ENCODE measurements at regions not wholly inside any gene's neighbourhood (a gene's known extent, or its start where the extent isn't known, plus 50 kb on each side); places are given as distances from the start of the nearest gene placed in this dataset.

DNA sequence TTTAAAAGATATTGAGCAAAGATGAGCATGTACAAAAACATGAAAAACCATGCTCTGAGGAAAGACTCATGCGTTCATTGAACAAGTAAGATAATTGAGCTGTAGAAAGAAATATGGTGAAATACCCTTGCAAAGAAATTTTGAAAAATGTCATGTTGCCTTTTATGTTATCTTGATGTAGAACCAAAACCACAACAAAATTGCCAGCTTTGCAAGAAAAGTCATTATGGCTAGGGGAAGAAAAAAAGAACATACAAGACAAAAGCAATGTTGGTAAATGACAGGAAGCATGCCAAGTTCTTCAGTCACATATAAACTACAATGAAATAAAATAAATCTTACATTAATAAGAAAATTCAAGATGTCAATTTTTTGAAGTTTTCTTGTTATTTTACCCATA lies 368.0 kb downstream of the IRX1 start:
- DNase-seq = no peak

DNA sequence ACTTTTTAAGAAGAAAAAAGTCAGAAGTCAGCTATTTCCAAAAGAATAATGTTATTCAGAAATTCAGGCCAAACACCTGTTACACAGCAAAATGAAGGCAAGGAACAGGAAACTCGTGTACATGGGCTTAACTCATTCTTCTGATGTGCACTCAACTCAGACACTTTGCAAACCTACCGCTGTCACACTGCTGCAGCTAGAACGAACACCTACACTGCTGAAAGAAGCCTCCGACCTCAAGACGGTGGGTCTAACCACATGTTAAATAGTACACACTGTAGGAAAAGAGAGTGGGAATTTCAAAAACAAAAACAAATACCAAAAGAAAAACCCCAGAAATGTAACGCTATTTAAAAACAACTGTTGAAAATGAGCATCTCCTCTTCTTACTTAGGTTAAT lies 384.5 kb downstream of the IRX1 start:
- DNase-seq = no peak

DNA sequence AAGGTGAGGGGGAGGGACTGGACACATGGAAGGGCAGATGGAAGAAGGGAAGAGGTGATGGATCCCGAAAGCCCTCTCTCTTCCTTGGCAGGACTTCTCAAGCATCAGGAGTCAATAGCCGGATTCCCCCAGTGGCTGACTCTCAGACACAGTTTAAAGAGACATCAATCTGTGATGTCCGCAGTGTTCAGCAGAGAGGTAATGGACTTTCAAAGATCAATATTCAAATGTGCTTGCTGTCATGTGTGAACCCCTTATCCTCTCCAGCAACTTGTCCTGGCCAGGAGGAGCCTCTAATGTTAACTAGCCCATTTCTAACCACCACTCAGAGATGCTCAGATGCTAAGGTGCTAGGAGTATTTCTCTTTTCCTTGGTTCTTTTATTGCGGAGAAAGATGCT lies 392.2 kb downstream of the IRX1 start:
- DNase-seq = no peak

DNA sequence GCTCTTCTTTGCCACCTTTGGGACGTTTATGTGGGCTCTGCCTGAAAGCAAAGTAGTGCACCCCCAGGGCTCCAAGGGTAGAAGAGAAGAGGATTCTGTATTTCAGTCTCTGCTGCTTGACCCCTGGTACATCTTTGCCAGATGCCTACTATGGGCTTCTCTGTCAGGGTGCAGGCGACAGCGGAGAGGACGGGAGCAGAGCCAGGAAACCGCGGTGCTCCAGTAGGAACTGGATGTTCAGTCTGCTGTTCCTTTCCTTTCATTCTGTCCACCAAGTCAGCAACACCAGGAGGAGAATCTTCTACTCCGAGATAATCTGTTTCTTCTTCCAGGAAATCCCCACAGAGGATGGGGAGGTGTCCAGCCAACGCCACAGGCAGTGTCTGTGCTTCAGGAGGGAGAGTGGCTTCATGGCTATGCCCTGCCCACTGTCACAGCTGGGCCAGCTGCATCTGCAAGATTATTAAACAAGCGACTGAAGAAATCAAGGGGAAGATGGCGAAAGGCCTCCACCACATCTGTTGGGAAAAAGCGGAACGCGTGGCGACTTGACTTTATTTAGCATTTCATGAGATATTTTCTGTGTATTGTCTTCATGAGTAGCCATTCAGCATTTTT lies 398.3 kb downstream of the IRX1 start:
- DNase-seq = no peak

DNA sequence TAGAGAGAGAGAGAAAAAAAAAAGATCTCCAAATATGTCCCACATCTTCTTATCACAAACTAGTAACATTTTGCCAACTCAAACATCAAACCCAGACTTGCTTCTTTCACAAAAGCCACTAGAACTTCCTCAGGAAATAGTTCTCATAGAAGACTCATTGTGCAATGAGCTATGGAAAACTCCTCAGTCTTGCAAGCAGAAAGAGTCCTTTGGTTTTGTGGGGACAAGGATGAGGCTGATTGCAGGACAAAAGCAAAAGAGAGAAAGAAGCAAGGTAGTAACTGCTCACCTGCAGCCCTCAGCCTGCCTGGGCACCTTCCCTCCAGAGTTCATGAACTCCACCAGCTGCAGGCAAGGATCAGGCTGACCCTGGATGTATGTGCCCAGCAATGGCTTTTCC lies 399.0 kb downstream of the IRX1 start:
- no peak for DNase-seq

DNA sequence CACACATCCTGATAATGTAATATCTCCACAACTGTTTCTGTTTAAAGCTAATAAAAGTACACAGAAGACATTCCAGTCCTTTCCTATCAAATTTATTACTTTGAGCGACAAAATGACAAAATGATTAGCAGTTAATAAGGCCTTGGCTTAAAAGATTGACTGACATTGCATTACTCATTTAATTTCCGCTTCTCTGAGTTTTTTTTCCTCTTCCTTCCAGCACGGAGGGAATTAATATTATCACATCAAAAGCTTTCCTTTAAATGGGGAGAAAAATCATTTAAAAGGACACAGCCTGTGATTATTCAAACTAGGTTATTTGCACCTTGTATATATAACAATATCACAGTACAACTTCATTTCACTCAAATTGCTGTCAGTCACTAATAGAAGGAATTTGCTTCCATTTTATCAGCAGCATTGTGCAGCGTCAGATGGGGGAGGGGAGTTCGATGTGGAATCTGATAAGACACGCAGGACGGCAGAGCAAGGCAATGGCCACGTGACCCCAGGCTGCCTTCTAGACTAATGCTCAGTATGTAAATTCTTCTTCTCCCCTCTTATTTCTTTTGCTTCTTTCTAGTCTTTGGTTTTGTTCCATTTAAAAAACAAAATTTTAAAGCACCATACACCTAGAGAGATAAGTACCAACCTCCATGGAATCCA lies 400.5 kb downstream of the IRX1 start:
- no peak for DNase-seq

DNA sequence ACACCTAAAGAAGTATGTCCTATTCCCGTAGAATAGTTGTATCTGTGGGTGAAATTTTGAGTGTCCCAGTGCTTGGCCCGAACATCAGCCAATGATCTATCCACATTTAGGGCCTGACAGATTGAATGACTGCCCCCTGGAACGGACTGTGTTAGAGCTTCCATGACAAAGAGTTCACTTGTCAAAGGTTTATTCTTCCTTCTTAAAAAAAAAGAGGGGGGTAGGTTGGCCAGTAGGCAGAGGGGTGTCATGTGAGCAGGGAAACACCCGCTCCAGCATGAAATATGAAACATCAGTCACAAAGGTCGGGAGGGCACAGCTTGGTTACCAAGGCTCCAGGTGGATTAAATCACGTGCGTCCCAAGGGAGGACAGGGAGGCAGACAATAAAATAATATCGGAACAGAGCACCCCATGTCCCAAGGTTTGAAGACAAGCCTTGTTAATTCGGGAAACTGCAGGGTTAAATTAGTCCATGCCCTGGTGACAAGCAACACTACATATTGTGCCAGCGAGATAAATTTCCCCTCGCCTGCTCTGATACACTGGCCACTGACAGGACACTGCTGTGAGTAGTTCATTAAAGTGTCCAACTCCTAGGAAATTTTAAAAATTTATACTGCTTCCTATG lies 401.2 kb downstream of the IRX1 start:
- DNase-seq = no peak

DNA sequence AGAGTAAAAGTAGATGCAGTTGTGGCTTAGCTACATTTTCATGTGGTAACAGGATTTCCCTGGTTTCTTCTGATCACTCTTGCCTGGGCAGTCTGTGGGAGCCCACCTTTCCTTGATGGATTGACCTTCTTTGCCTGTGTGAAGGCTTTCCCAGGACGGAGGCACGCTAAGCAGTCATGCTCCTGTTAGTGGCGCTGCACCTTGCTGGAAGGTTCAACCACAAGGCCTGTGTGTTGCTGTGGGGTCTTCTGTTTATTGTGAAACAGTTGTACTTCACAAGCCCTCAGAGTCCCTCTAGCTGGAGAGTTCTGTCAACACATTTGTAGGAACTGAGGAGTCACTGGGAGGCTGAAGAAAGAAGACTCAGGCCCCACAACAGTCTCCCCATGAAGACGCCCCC lies 402.0 kb downstream of the IRX1 start:
- DNase-seq = no peak

DNA sequence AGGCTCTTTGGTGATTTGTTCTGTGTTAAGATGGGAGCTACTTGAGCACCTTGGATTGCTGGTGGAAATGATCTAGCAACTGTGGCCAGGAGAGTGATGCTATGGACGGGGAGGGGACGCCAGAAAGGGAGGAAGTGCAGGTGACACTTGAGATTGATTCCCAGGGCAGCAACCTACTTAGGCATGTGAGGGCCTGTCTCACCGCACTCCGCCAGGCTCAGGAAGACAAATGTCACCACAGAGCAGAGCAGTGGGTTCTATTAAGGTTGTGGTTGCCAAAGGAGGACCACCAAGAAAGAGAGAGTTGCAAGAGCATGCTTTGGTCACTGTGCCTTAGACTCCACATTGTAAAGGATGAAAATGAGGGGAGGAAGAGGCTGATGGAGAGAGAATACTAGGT lies 404.3 kb downstream of the IRX1 start:
- no peak for DNase-seq

DNA sequence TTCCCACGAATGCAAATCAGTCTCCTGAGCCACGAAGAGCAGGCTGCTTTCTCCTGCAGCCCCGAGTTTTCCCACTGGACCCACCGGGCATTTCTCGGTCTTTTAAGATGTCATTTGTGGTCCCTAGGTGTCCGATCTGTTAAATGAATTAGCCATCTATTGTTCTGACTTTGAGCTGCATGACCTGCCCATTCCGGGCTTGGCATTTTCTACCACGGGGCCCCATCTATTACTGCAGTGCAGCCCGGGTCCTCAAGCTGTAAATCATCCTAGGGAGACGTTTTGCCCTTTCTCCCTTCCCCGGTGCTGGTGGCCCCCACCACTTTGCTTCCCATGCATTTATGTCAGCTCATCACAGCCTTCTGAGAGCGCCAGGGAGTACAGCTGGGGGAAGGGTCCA lies 405.4 kb downstream of the IRX1 start:
- DNase-seq = no peak

DNA sequence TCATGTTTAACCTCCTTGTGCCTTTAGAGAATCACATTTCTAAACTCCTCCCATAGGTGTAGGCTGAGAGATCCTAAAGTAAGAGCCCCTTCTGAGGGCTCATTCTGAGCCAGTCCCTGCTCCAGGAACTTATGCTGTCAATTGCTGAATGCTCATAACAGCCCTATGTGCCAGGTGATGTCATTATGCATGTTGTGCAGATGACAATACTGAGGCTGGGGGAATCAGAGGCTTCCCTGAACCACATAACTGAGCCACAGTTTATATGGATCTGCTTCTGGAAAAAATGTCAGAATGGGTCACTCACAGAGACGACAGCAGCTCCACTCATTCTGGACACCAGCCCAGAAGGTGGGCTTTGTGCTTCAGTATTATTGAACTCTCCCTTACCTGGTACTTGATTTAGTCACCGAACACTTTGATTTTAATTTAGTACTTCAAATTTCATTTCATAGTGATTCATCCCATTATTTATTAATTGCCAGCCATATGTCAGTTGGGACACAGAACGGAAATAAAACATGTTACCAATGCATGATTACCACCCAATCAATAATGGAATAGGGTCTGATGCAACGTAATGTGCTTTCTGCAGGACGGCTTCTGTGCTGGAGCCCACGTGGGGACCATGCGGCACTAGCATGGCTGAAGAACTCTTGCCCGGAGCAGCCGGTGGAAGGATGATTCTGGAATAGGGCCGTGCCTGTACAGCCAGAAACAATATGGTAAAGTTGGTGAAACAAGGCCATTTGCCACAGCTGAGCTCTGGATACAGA lies 406.3 kb downstream of the IRX1 start:
- DNase-seq = no peak

DNA sequence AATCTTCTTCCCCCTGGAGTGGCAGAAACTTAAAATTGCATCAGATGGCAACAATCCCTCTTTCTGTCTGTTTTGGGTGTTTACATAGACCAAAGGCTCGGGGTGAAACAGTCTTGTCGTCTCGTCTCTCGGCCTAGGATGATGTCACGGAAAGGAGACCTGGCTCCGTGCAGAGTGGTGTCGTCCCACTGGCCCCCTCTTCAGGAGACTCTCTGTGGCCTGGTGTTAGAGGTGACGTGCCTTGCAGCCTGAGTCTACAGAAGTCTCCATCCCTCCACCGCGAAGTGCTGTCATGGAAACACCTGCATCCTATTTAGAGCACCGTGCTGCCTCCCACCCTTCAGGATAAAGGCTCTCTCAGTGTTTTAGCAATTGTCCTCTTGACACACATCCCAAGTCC lies 409.7 kb downstream of the IRX1 start:
- no peak for DNase-seq

DNA sequence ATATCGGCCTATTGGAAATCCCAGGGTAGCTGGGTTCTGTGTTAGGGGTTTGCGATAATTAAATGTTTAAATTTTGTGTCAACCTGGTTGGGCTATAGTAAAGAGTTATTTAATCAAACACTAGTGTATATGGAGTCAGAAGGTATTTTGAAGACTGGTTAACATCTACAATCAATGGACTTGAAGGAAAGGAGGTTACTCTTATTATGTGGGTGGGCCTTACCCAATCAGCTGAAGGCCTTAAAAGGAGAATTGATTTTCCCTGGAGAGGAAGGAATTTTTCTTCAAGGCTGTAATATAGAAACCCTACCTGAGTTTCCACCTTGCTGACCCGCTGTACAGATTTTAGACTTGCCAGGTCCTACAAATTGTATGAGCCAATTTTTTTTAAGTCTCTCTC lies 411.4 kb downstream of the IRX1 start:
- DNase-seq = no peak

DNA sequence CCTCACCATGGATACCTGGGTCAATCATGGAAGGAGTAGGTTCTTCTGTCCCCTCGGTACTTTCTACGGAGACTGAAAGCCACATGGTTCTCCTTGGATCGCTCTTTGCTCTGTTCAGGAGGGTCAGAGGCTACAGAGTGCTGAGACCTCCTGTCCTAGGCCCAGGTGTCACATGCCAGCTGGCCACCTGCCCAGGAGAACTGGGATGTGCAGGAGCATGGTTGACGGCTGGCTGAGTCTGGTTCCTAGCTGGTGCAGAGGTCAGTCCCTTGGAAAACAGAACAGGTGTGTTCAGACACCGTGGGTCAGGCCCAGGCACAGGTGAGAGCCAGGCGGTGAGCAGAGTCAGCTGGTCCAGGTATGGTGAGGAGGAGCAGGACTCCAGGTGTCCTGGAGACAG lies 416.3 kb downstream of the IRX1 start:
- no peak for DNase-seq

DNA sequence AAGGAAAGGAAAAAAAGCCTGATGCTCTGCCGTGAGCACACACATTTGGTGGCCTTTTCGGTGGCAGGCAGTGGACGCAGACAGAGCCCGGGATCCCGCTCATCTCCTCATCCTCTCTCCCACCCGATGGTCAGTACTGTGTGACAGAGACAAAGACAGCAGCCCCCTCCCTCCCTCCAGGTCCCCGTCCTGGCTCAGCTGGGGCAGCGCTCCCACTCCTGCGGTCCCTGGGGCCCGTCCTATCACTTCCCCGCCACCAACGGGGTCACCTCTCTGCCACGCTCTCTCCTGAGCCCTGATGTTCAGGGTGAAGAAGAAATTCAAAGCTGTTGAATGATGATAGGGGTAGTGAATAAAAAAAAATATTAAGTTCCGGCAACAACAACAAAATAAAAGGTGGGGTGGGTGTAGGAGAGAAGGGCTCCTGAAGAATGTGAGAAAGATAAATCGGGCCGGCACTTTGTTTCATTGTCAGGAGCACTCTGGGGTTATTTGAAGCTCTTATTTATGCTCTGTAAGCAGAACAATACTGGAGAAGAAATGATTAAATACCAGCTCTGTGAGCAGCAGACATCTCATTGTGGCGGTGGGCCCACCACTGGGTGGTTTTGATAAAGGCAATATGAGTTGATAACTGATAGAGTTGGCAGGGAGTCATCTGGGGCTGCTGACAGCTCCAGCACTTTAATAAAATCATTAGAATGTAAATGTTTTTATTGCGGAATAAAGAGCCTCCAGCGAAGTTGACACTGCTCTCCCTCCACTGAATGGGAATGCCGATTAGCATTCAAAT lies 417.7 kb downstream of the IRX1 start:
- no peak for DNase-seq

DNA sequence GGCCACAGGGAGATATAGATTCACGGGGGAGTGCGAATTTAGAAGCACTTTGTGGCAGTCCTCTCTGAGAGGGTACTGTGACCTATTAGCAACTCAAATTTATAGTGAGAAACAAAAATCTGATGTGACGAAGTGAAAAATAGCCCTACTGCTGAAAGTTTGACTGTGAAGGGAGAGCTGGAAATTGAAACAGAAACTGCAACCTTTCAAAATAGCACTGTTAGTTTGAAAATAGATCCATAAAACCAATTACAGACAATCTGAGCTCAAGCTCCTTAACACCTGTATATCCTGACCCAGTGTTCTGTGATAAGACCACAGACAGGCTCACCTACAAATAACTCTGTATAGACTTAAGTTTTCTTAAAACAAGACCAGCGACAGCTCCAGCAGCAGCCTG lies 420.1 kb downstream of the IRX1 start:
- no peak for DNase-seq

DNA sequence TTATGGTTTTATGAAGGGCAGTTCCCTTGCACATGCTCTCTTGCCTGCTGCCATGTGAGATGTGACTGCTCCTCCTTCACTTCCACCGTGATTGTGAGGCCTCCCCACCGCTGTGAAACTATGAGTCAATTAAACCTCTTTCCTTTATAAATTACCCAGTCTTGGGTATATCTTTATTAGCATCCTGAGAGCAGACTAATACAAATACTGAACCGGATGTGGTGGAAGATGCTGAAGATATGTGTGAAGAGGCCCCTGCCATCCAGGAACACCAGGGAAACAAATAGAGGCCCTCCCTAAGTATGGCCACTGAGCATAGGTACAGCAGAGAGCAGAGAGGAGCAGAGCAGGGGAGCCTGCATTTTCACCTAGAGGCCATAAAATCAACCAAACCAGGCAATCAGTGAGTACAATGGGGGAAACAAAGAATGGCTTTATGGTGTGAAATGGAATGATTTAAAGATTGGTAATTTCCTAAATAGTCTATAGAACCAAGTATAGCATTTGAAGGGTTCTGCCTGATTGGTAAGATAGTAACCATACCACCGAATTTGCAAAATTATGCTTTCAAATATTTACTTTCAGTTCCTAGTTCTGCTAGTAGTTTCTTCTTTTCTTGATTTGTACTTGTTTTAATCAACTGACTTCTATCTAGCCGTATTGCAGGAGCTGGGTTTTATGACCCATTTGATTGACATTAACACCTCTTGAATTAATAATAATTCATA lies 421.6 kb downstream of the IRX1 start:
- DNase-seq = no peak

DNA sequence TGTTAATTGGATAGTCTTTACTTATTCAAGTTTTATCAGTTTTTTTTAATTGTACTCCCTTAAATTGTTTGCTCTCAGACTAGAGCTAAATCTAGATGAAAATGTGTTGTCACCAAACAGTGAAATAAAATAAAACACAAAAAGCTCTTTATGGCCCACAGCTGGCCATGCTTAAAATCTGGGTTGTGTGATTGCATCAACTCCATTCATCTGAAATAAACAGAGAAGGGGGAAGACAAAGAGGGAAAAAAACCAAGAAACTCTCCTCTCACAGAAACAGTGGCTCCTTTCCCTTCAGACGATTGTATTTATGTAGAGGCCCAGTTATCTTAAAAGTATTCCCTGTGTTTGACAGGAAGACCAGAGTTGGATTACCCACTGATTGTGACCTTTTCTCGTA lies 422.4 kb downstream of the IRX1 start:
- DNase-seq = no peak

DNA sequence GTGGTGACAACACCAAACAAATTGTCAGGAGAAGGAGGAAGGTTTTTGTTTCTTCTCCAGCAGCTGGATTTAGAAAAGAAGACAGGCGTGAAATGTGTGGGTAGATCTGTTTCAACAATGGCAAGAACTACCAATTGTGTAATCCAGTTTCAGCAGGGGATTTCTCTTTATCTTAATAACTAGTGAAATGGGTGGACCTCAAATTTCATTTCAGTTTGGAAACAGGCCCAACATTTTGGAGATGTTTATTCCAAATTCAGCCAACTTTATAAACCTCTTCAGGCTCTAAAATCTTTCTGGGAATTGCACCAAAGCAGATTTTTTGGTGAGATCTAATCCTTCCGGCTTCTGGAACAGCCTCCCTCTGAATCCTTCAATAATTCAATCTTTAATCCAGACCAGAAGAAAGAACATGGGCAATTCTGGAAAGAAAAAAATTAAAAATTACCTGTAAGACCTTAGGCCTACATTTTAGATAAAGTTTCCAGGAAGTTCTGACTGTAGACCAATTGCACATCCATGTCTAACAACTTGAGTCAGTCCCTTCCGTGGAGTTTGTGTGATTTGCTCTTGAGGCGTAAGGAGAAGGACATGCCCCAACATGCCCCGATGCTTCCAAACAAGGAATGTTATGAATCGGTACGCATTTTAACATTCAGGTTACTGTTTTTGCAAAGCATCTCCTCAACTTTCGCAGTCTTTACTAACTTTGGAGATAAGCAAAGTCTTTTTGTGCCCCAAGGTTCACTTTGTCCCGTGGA lies 423.6 kb downstream of the IRX1 start:
- DNase-seq = no peak

DNA sequence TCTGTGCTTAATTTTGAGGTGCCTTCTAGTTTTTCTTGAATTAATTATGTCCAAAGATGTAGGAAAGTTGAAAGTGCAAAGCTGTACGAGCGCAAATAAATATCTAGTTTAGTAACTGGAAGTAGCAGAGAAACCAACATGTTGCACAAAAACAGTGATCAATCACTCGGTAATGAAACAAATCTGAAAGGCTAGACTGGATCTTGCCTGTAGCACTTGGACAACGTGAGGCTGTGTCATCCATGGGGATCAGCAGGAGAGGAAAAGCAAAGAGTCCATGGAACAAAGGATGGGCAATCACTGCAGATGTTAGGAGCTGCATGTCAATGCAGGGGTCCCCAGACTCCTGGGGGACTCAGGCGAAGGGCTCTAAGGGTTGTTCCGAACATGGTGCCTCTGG lies 424.2 kb downstream of the IRX1 start:
- DNase-seq = no peak

DNA sequence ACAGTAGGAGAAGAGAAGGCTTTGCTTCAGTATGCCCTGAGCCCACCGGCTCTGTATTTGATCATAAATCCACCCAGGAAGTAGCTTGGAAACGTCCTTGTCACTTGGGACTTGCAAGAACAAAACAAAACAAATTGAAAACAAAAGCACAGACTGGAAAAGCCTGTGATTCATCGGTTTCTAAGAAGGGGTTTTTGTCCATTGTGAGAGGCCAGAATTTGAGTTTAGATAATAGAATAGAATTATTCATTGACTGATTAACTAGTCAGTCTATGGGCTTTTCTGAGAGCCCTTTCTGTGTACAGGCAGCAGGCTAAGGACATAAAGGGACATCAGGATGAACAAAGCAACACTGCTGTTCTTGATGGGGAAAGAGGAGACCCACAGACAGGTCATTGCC lies 424.8 kb downstream of the IRX1 start:
- DNase-seq = no peak

Measured in NCI-H1930 (cell line).